ENCODE measurements at regions not wholly inside any gene's neighbourhood (a gene's known extent, or its start where the extent isn't known, plus 50 kb on each side); places are given as distances from the start of the nearest gene placed in this dataset.
A peak's percentile ranks its signal among the peaks of the same experiment; 100 is the strongest.

DNA sequence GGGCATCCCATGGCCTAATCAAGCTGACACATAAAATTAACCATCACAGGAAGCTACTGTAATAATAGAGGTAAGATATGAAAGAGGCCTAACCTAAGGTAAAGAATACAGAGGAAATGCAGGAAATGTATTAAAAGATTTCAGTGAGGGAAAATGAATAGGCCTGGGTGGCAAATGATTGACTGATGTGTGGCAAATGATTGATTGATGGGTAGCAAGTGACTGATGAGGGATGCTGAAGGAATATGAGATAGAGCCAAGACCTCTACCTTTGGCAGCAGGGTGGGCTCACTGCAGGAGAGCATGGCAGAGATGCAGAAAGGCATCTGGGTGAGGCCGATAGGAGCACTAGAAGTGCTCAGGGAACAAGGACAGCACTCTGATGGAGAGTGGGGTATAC lies 172.9 kb downstream of the KCTD12 start:
- no peak overlapping the region for H3K4me3 ChIP-seq (ENCODE audit: low read depth, low read length)

DNA sequence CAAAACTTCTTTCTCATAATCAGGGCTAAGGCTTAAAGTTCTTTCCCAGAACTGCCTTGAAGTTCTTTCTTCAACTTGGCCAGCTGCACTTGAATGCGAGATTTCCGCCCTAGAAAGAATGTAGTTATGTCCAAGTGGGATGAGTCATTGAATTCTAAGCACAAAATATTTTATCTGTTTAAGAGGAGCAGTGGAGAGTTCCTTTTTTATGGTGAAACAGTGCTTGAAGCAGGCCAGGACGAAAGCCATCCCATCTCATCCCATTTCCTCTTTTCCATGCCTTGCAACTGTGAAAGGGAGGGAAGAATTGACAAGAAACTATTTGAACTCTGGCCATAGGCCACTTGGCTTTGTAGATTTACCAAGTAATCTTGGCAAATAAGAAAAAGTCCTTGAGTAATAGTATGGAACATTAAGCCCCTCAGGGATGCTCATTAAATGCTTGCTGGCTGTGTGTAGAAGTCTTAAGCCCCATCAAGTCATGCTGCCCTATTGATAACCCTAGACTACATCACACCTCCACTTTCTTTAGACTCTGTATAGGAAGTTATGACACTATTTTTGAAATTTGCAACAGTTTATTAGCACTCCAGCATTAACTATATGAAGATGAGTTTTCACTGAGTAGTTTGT lies 174.5 kb downstream of the KCTD12 start:
- peak; percentile 96 for DNase-seq (ENCODE audit: low read depth)
- H3K4me3 ChIP-seq (ENCODE audit: low read depth, low read length), result no peak overlapping the region
- TF ChIP-seq, protein P1, sequence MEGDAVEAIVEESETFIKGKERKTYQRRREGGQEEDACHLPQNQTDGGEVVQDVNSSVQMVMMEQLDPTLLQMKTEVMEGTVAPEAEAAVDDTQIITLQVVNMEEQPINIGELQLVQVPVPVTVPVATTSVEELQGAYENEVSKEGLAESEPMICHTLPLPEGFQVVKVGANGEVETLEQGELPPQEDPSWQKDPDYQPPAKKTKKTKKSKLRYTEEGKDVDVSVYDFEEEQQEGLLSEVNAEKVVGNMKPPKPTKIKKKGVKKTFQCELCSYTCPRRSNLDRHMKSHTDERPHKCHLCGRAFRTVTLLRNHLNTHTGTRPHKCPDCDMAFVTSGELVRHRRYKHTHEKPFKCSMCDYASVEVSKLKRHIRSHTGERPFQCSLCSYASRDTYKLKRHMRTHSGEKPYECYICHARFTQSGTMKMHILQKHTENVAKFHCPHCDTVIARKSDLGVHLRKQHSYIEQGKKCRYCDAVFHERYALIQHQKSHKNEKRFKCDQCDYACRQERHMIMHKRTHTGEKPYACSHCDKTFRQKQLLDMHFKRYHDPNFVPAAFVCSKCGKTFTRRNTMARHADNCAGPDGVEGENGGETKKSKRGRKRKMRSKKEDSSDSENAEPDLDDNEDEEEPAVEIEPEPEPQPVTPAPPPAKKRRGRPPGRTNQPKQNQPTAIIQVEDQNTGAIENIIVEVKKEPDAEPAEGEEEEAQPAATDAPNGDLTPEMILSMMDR (IDR thresholded peaks at IDR 0.05; ENCODE audit: insufficient read depth, low read depth, low read length), result no peak

More for the DNA sequence above, 172.9 kb downstream of the KCTD12 start:
- DNase-seq (ENCODE audit: low read depth), result no peak
- TF ChIP-seq, protein P1 (IDR thresholded peaks at IDR 0.05; ENCODE audit: insufficient read depth, low read depth, low read length), result no peak

DNA sequence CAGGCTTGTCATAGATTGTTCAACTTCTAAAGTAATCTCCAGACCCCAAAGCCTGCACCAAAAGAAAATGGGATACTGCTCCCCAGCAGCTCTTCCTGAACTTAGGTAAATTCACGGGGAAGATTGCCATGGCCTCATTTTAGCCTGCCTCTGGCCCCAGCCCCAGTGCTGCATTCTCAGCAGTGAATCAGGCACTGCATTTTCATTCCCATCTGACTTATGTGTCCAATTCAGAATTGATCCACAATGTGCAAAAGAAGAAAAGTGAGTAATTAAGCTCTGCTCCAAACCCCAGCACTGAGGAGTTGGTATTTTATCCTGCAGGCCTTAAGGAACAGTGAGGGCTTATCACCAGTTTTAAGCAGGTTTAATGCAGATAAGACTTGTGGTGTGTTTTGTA lies 176.4 kb downstream of the KCTD12 start:
- TF ChIP-seq, protein P1 (IDR thresholded peaks at IDR 0.05; ENCODE audit: insufficient read depth, low read depth, low read length), result no peak
- DNase-seq (ENCODE audit: low read depth), result no peak
- no peak overlapping the region for H3K4me3 ChIP-seq (ENCODE audit: low read depth, low read length)

DNA sequence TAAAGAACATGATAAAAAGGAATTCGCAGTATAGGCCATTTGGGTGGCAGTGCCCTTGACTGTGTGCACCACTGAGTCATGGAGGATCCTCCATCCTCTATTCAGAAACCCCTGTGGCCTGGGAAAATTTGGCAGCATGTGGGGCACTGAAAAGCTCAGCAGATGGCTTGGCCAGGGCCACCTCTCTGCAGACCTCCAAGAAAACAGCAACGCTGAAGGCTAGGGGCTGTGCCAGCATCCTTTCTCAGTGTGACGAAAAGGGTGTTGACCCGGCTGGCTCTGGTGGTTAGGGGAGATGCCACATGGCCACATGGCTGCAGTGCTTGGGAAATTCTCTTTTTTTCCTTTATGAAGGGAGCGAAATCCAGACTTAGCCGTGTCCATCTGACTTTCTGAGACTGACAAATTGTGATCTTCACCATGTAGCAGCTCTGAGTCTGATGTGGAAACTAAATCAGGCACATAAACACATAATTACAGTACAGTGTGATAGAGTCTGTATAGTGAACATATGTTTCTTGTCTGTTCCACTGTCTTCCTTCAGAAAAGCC lies 178.0 kb downstream of the KCTD12 start:
- no peak overlapping the region for H3K4me3 ChIP-seq (ENCODE audit: low read depth, low read length)
- TF ChIP-seq, protein P1 (IDR thresholded peaks at IDR 0.05; ENCODE audit: insufficient read depth, low read depth, low read length), result no peak
- no peak for DNase-seq (ENCODE audit: low read depth)

DNA sequence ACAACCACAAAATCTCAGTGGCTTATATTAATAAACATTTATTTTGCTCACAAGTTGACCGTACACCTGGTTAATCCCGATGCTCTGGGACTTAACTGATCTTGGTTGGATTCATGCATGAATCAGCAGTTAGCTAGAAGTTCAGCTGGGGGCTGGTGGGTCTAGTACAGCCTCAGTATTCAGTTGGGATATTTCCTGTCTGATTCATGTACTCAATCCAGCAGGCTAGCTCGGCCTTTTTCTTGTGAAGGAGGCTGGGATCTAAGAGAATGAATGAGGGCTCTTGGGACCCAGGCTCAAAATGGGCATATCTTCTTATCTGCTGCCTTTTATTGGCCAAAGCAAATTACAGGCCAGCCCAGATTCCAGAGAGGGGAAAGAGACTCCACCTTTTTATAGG lies 178.8 kb downstream of the KCTD12 start:
- DNase-seq (ENCODE audit: low read depth), result no peak
- TF ChIP-seq, protein P1 (IDR thresholded peaks at IDR 0.05; ENCODE audit: insufficient read depth, low read depth, low read length), result no peak
- H3K4me3 ChIP-seq (ENCODE audit: low read depth, low read length), result no peak overlapping the region

DNA sequence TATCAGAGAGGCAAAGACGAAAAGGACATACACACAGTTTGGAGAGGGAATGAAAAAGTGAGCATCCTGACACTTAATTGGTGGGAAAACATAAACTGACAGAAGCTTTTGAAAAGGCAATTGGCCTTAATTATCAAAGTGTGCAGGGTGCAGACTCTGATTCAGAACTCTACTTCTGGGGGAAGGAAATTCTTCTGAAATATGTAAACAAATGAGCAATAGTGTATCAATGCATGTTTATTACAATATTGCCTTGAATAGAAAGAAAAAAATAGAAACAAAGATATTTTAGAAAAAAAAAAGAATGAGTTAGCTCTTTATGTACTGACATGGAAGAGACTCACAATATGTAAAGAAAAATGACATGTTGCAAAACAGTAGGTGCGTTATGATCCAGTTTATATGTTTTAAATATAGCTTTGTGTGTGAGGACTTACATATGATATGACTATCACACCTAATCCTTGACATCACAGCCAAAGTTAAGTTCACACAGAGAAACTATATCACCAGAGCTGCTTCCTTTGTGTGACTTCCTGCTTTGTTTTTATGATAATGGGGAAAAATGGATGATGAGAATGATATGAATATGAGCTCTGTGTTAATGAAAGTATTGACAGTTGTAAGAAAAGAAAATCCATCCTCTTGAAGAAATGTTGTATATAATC lies 182.4 kb downstream of the KCTD12 start:
- TF ChIP-seq, protein P1 (IDR thresholded peaks at IDR 0.05; ENCODE audit: insufficient read depth, low read depth, low read length), result no peak
- no peak overlapping the region for H3K4me3 ChIP-seq (ENCODE audit: low read depth, low read length)
- no peak for DNase-seq (ENCODE audit: low read depth)
